T-helper 1 cell treated with Interleukin-12 subunit alpha and Interleukin-12 subunit beta and Interleukin-4 antibody, amounts not matched to agents 30 μg/mL and 1 μg/mL, for 36 hours (primary cell): ENCODE measurements at regions not wholly inside any gene's neighbourhood (a gene's known extent, or its start where the extent isn't known, plus 50 kb on each side); places are given as distances from the start of the nearest gene placed in this dataset.
"Not testable (repeated sequence)": the region's sequence is repeated elsewhere in the genome, so short reads cannot be mapped to it uniquely, and the experiment has no call there.

ENCODE experiments used
- H3K27ac Mint-ChIP-seq: one replicate; pipeline ENCODE4 v1.8.0; 2021; ENCODE audit warnings: mild to moderate bottlenecking, mixed read lengths
- H3K27me3 Mint-ChIP-seq: one replicate; pipeline ENCODE4 v1.8.0; 2021; ENCODE audit warnings: low read depth, mixed read lengths
- H3K36me3 Mint-ChIP-seq: one replicate; pipeline ENCODE4 v1.8.0; 2021; ENCODE audit warnings: low read depth, mixed read lengths
- H3K4me1 Mint-ChIP-seq: one replicate; pipeline ENCODE4 v1.8.0; 2021; ENCODE audit warnings: low read depth, mixed read lengths
- H3K4me3 Mint-ChIP-seq: one replicate; pipeline ENCODE4 v1.8.0; 2021; ENCODE audit warnings: mild to moderate bottlenecking, moderate library complexity, mixed read lengths
- H3K9me3 Mint-ChIP-seq: one replicate; pipeline ENCODE4 v1.8.0; 2021; ENCODE audit warnings: mixed read lengths

- Mint-ChIP-seq H3K9me3 (no peaks in the 10 kb centered on the region), H3K4me3 (no peak overlapping the region), H3K36me3 (no peaks in the 10 kb centered on the region), H3K27ac (no peak overlapping the region), H3K4me1 (no peaks in the 10 kb centered on the region), H3K27me3 (no peaks in the 10 kb centered on the region)
These were observed 616.1 kb upstream of the CPEB2 start for GRCh38 chr4:14386196-14386595.

GRCh38 chr4:14387647-14388046 is 614.6 kb upstream of the CPEB2 start:
- no peak overlapping the region for H3K4me3 Mint-ChIP-seq

GRCh38 chr4:14392378-14392777 is 609.9 kb upstream of the CPEB2 start:
- H3K4me3 Mint-ChIP-seq, result no peak overlapping the region
- no peak overlapping the region for H3K27ac Mint-ChIP-seq
- H3K27me3 Mint-ChIP-seq, result no peaks in the 10 kb centered on the region
- H3K9me3 Mint-ChIP-seq, result no peaks in the 10 kb centered on the region
- no peaks in the 10 kb centered on the region for H3K36me3 Mint-ChIP-seq
- H3K4me1 Mint-ChIP-seq, result no peaks in the 10 kb centered on the region

More at GRCh38 chr4:14387647-14388046, 614.6 kb upstream of the CPEB2 start:
- Mint-ChIP-seq H3K27me3 (no peaks in the 10 kb centered on the region), H3K36me3 (no peaks in the 10 kb centered on the region), H3K4me1 (no peaks in the 10 kb centered on the region), H3K27ac (no peak overlapping the region), H3K9me3 (no peaks in the 10 kb centered on the region)

- H3K27ac Mint-ChIP-seq, result no peak overlapping the region
- H3K9me3 Mint-ChIP-seq, result peaks cover 7% of the 10 kb centered on the region
- no peaks in the 10 kb centered on the region for H3K36me3 Mint-ChIP-seq
- no peak overlapping the region for H3K4me3 Mint-ChIP-seq
- no peaks in the 10 kb centered on the region for H3K27me3 Mint-ChIP-seq
- no peaks in the 10 kb centered on the region for H3K4me1 Mint-ChIP-seq
These were observed 606.1 kb upstream of the CPEB2 start for GRCh38 chr4:14396183-14396582.

GRCh38 chr4:14399848-14400247 is 602.4 kb upstream of the CPEB2 start:
- Mint-ChIP-seq H3K27me3 (no peaks in the 10 kb centered on the region), H3K4me1 (no peaks in the 10 kb centered on the region), H3K9me3 (peaks cover 15% of the 10 kb centered on the region), H3K36me3 (no peaks in the 10 kb centered on the region), H3K27ac (no peak overlapping the region), H3K4me3 (no peak overlapping the region)

GRCh38 chr4:14400307-14400706 is 602.0 kb upstream of the CPEB2 start:
- H3K4me1 Mint-ChIP-seq, result no peaks in the 10 kb centered on the region
- H3K4me3 Mint-ChIP-seq, result no peak overlapping the region
- no peak overlapping the region for H3K27ac Mint-ChIP-seq
- no peaks in the 10 kb centered on the region for H3K27me3 Mint-ChIP-seq
- H3K9me3 Mint-ChIP-seq, result peaks cover 15% of the 10 kb centered on the region
- H3K36me3 Mint-ChIP-seq, result no peaks in the 10 kb centered on the region

GRCh38 chr4:14403132-14403531 is 599.1 kb upstream of the CPEB2 start:
- no peaks in the 10 kb centered on the region for H3K27me3 Mint-ChIP-seq
- no peak overlapping the region for H3K4me3 Mint-ChIP-seq
- H3K36me3 Mint-ChIP-seq, result no peaks in the 10 kb centered on the region

GRCh38 chr4:14404730-14405129 is 597.6 kb upstream of the CPEB2 start:
- H3K4me1 Mint-ChIP-seq, result no peaks in the 10 kb centered on the region
- no peaks in the 10 kb centered on the region for H3K27me3 Mint-ChIP-seq
- no peak overlapping the region for H3K4me3 Mint-ChIP-seq
- H3K27ac Mint-ChIP-seq, result no peak overlapping the region
- no peaks in the 10 kb centered on the region for H3K36me3 Mint-ChIP-seq
- H3K9me3 Mint-ChIP-seq, result peaks cover 10% of the 10 kb centered on the region

More at GRCh38 chr4:14403132-14403531, 599.1 kb upstream of the CPEB2 start:
- H3K4me1 Mint-ChIP-seq, result no peaks in the 10 kb centered on the region
- no peak overlapping the region for H3K27ac Mint-ChIP-seq
- H3K9me3 Mint-ChIP-seq, result peaks cover 15% of the 10 kb centered on the region

- no peaks in the 10 kb centered on the region for H3K27me3 Mint-ChIP-seq
- no peaks in the 10 kb centered on the region for H3K36me3 Mint-ChIP-seq
- no peak overlapping the region for H3K27ac Mint-ChIP-seq
- H3K4me3 Mint-ChIP-seq, result no peak overlapping the region
- H3K4me1 Mint-ChIP-seq, result no peaks in the 10 kb centered on the region
- H3K9me3 Mint-ChIP-seq, result no peaks in the 10 kb centered on the region
These were observed 591.8 kb upstream of the CPEB2 start for GRCh38 chr4:14410516-14410915.

GRCh38 chr4:14415146-14415545 is 587.1 kb upstream of the CPEB2 start:
- Mint-ChIP-seq H3K27ac (no peak overlapping the region), H3K27me3 (no peaks in the 10 kb centered on the region)

GRCh38 chr4:14419516-14419915 is 582.8 kb upstream of the CPEB2 start:
- Mint-ChIP-seq H3K9me3 (no peaks in the 10 kb centered on the region), H3K27ac (no peak overlapping the region), H3K36me3 (no peaks in the 10 kb centered on the region), H3K27me3 (no peaks in the 10 kb centered on the region), H3K4me1 (no peaks in the 10 kb centered on the region), H3K4me3 (no peak overlapping the region)

More at GRCh38 chr4:14415146-14415545, 587.1 kb upstream of the CPEB2 start:
- Mint-ChIP-seq H3K36me3 (no peaks in the 10 kb centered on the region), H3K4me1 (no peaks in the 10 kb centered on the region), H3K9me3 (no peaks in the 10 kb centered on the region), H3K4me3 (no peak overlapping the region)

GRCh38 chr4:14426297-14426696 is 576.0 kb upstream of the CPEB2 start:
- not testable (repeated sequence) for H3K27me3 Mint-ChIP-seq, H3K27ac Mint-ChIP-seq, H3K4me3 Mint-ChIP-seq, H3K9me3 Mint-ChIP-seq, H3K4me1 Mint-ChIP-seq, H3K36me3 Mint-ChIP-seq

GRCh38 chr4:14428125-14428524 is 574.2 kb upstream of the CPEB2 start:
- Mint-ChIP-seq H3K27me3 (no peaks in the 10 kb centered on the region), H3K9me3 (peaks cover 9% of the 10 kb centered on the region), H3K4me3 (no peak overlapping the region), H3K4me1 (no peaks in the 10 kb centered on the region), H3K36me3 (no peaks in the 10 kb centered on the region), H3K27ac (no peak overlapping the region)

- no peaks in the 10 kb centered on the region for H3K4me1 Mint-ChIP-seq
- no peaks in the 10 kb centered on the region for H3K27me3 Mint-ChIP-seq
- no peak overlapping the region for H3K4me3 Mint-ChIP-seq
- H3K9me3 Mint-ChIP-seq, result peaks cover 9% of the 10 kb centered on the region
- H3K27ac Mint-ChIP-seq, result no peak overlapping the region
- no peaks in the 10 kb centered on the region for H3K36me3 Mint-ChIP-seq
These were observed 570.8 kb upstream of the CPEB2 start for GRCh38 chr4:14431155-14432134.

- Mint-ChIP-seq H3K4me1 (no peaks in the 10 kb centered on the region), H3K27me3 (no peaks in the 10 kb centered on the region), H3K9me3 (no peaks in the 10 kb centered on the region), H3K27ac (no peak overlapping the region), H3K4me3 (no peak overlapping the region), H3K36me3 (no peaks in the 10 kb centered on the region)
These were observed 567.8 kb upstream of the CPEB2 start for GRCh38 chr4:14434483-14434882.
